H9 (cell line): ENCODE measurements at regions not wholly inside any gene's neighbourhood (a gene's known extent, or its start where the extent isn't known, plus 50 kb on each side); places are given as distances from the start of the nearest gene placed in this dataset.

Experiments
- DNase-seq: peaks from one replicate; pipeline ENCODE4 v3.0.0-alpha.2; 2017
- H2AFZ ChIP-seq: one replicate; pipeline ENCODE4 v1.6.1; 2013; ENCODE audit warnings: mild to moderate bottlenecking, low read length, control low read depth, moderate library complexity
- H2AK5ac ChIP-seq: 2 replicates; pipeline ENCODE4 v1.6.1; 2013; ENCODE audit warnings: low read length, control low read depth, mixed read lengths; ENCODE audit not compliant: insufficient read length
- H2BK120ac ChIP-seq: one replicate; pipeline ENCODE4 v1.6.1; 2013; ENCODE audit warnings: low read depth, mild to moderate bottlenecking, low read length, control low read depth, inconsistent platforms; ENCODE audit not compliant: poor library complexity, severe bottlenecking
- H2BK12ac ChIP-seq: 2 replicates; pipeline ENCODE4 v1.6.1; 2013; ENCODE audit warnings: low read length, control low read depth, mixed read lengths, low read depth; ENCODE audit not compliant: insufficient read length
- H2BK15ac ChIP-seq: 2 replicates; pipeline ENCODE4 v1.6.1; 2013; ENCODE audit warnings: low read depth, low read length, control low read depth
- H2BK20ac ChIP-seq: one replicate; pipeline ENCODE4 v1.6.1; 2013; ENCODE audit warnings: low read depth, mild to moderate bottlenecking, low read length, control low read depth, inconsistent platforms; ENCODE audit not compliant: poor library complexity, severe bottlenecking
- H2BK5ac ChIP-seq: 2 replicates; pipeline ENCODE4 v1.6.1; 2013; ENCODE audit warnings: low read length, control low read depth, mixed read lengths; ENCODE audit not compliant: insufficient read length
- H3K14ac ChIP-seq: 2 replicates; pipeline ENCODE4 v1.6.1; 2013; ENCODE audit warnings: low read length, control low read depth; ENCODE audit not compliant: insufficient read depth
- H3K18ac ChIP-seq: 2 replicates; pipeline ENCODE4 v1.6.1; 2013; ENCODE audit warnings: low read depth, mild to moderate bottlenecking, mixed read lengths, low read length, control low read depth; ENCODE audit not compliant: insufficient read length
- H3K23ac ChIP-seq: 2 replicates; pipeline ENCODE4 v1.6.1; 2013; ENCODE audit warnings: low read length, control low read depth, mixed read lengths, low read depth; ENCODE audit not compliant: insufficient read length
- H3K23me2 ChIP-seq: 2 replicates; pipeline ENCODE4 v1.6.1; 2013; ENCODE audit warnings: low read depth, mild to moderate bottlenecking, mixed read lengths, low read length, control low read depth; ENCODE audit not compliant: insufficient read length, poor library complexity, severe bottlenecking
- H3K27ac ChIP-seq: 2 replicates; pipeline ENCODE4 v1.5.1; 2013; ENCODE audit warnings: low read length, control low read depth, mixed read lengths, low read depth; ENCODE audit not compliant: insufficient read length
- H3K27me3 ChIP-seq: 2 replicates; pipeline ENCODE4 v1.6.1; 2013; ENCODE audit warnings: low read length, control low read depth, inconsistent platforms; ENCODE audit not compliant: insufficient read depth
- H3K4ac ChIP-seq: 2 replicates; pipeline ENCODE4 v1.6.1; 2013; ENCODE audit warnings: low read depth, mild to moderate bottlenecking, control low read depth, inconsistent platforms, low read length, moderate library complexity
- H3K4me1 ChIP-seq: 2 replicates; pipeline ENCODE4 v1.6.1; 2013; ENCODE audit warnings: low read length, control low read depth, inconsistent platforms; ENCODE audit not compliant: insufficient read depth
- H3K4me2 ChIP-seq: 2 replicates; pipeline ENCODE4 v1.6.1; 2013; ENCODE audit warnings: low read length, control low read depth, mixed read lengths; ENCODE audit not compliant: insufficient read length, insufficient read depth
- H3K56ac ChIP-seq: 2 replicates; pipeline ENCODE4 v1.6.1; 2013; ENCODE audit warnings: low read depth, mild to moderate bottlenecking, mixed read lengths, low read length, control low read depth; ENCODE audit not compliant: insufficient read length
- H3K79me1 ChIP-seq: 2 replicates; pipeline ENCODE4 v1.6.1; 2013; ENCODE audit warnings: low read depth, mild to moderate bottlenecking, moderate library complexity, low read length, control low read depth, inconsistent platforms; ENCODE audit not compliant: insufficient read depth, poor library complexity, severe bottlenecking
- H3K79me2 ChIP-seq: 2 replicates; pipeline ENCODE4 v1.6.1; 2013; ENCODE audit warnings: low read length, control low read depth, inconsistent platforms; ENCODE audit not compliant: insufficient read depth
- H3K9ac ChIP-seq: 2 replicates; pipeline ENCODE4 v1.6.1; 2013; ENCODE audit warnings: low read length, control low read depth, mixed read lengths; ENCODE audit not compliant: insufficient read length; ENCODE audit errors: extremely low read depth
- H3K9me3 ChIP-seq: one replicate; pipeline ENCODE4 v1.6.1; 2013; ENCODE audit warnings: low read depth, low read length, inconsistent platforms; ENCODE audit not compliant: control insufficient read depth
- H3T11ph ChIP-seq: one replicate; pipeline ENCODE4 v1.6.1; 2013; ENCODE audit warnings: mild to moderate bottlenecking, low read length, control low read depth, inconsistent platforms
- H4K20me1 ChIP-seq: one replicate; pipeline ENCODE4 v1.6.1; 2013; ENCODE audit not compliant: control insufficient read depth, insufficient read length, insufficient read depth
- H4K5ac ChIP-seq: 2 replicates; pipeline ENCODE4 v1.6.1; 2013; ENCODE audit warnings: low read depth, mild to moderate bottlenecking, mixed read lengths, low read length, control low read depth; ENCODE audit not compliant: insufficient read length
- H4K8ac ChIP-seq: replicated peaks from 2 replicates; pipeline ENCODE4 v1.6.1; 2013; ENCODE audit warnings: low read length, control low read depth, mixed read lengths, low read depth; ENCODE audit not compliant: insufficient read length
- H4K91ac ChIP-seq: 2 replicates; pipeline ENCODE4 v1.6.1; 2013; ENCODE audit warnings: low read depth, mild to moderate bottlenecking, moderate library complexity, mixed read lengths, low read length, control low read depth; ENCODE audit not compliant: insufficient read length
- H3K27ac Mint-ChIP-seq, 3 experiments: 2 replicates in 2 of 3; 3 replicates in 1 of 3; pipeline ENCODE4 v1.8.0; 2020 to 2021; ENCODE audit warnings: mixed read lengths in 3 of 3, mild to moderate bottlenecking in 1 of 3, moderate library complexity in 1 of 3
- H3K27me3 Mint-ChIP-seq: 2 replicates; pipeline ENCODE4 v1.8.0; 2021; ENCODE audit warnings: low read depth, mild to moderate bottlenecking, moderate library complexity, mixed read lengths
- H3K36me3 Mint-ChIP-seq, 3 experiments: 2 replicates in 2 of 3; 3 replicates in 1 of 3; pipeline ENCODE4 v1.8.0; 2020 to 2021; ENCODE audit warnings: low read depth in 3 of 3, mixed read lengths in 3 of 3; ENCODE audit not compliant: insufficient read depth in 1 of 3
- H3K4me1 Mint-ChIP-seq, 2 experiments: 2 replicates each; pipeline ENCODE4 v1.8.0; 2020; ENCODE audit warnings: mixed read lengths in 2 of 2
- H3K4me3 Mint-ChIP-seq, 2 experiments: 2 replicates in 1 of 2; 3 replicates in 1 of 2; pipeline ENCODE4 v1.8.0; 2020 to 2021; ENCODE audit warnings: mild to moderate bottlenecking in 2 of 2, mixed read lengths in 2 of 2, moderate library complexity in 1 of 2
- H3K9me3 Mint-ChIP-seq, 2 experiments: 2 replicates in 1 of 2; 3 replicates in 1 of 2; pipeline ENCODE4 v1.8.0; 2020; ENCODE audit warnings: mild to moderate bottlenecking in 2 of 2, mixed read lengths in 2 of 2, moderate library complexity in 1 of 2
- CTCF ChIP-seq: fragments of 200-600 bp; sonication (generic); conservative IDR thresholded peaks from 3 replicates; pipeline ENCODE4 v1.8.0; 2021; ENCODE audit warnings: antibody characterized with exemption, mild to moderate bottlenecking
- WGBS: extraction: QIAGEN DNeasy Blood & Tissue Kit; methylation state at CpG from one replicate; pipeline ENCODE4 v1.1.7; 2013; ENCODE audit warnings: missing lambda C conversion rate, low lambda C conversion rate, mixed read lengths; ENCODE audit not compliant: insufficient read length; ENCODE audit errors: extremely low coverage; 5-methylcytosine and 5-hydroxymethylcytosine counted together

- Mint-ChIP-seq H3K9me3 (peaks cover 4 to 10% of the 10 kb centered on the region in 2 experiments; a peak in 4 of 5 replicates), H3K27ac (no peak overlapping the region), H3K4me3 (no peak overlapping the region), H3K27me3 (no peaks in the 10 kb centered on the region), H3K36me3 (peaks cover 0 to 4% (median 0%) of the 10 kb centered on the region in 3 experiments; a peak in 2 of 7 replicates), H3K4me1 (no peaks in the 10 kb centered on the region)
- Histone ChIP-seq H3K27me3 (no peaks in the 10 kb centered on the region), H3K23ac (no peak overlapping the region), H2BK120ac (no peak overlapping the region), H3K9ac (no peak overlapping the region), H4K8ac (no peak overlapping the region), H3K14ac (no peak overlapping the region), H3K23me2 (no peaks in the 10 kb centered on the region), H2AFZ (no peak overlapping the region), H3K79me1 (no peaks in the 10 kb centered on the region), H2BK12ac (no peak overlapping the region), H3K18ac (no peak overlapping the region), H3K56ac (no peak overlapping the region), H3K9me3 (no peaks in the 10 kb centered on the region), H4K91ac (no peak overlapping the region), H3K4ac (no peak overlapping the region), H4K5ac (no peak overlapping the region), H3K79me2 (no peaks in the 10 kb centered on the region), H3K27ac (no peak overlapping the region), H2BK20ac (no peak overlapping the region), H3K4me2 (no peak overlapping the region), H2BK15ac (no peak overlapping the region), H4K20me1 (no peaks in the 10 kb centered on the region), H2BK5ac (no peak overlapping the region), H3T11ph (no peak overlapping the region), H3K4me1 (no peaks in the 10 kb centered on the region), H2AK5ac (no peak overlapping the region)
- no CpG with 5 or more reads among the region's 1 CpG for WGBS
- no peak for DNase-seq
- TF ChIP-seq CTCF = no peak
These were observed 286.0 kb upstream of the TGFBR2 start for GRCh38 chr3:30320392-30320791.
